ENCODE measurements at regions not wholly inside any gene's neighbourhood (a gene's known extent, or its start where the extent isn't known, plus 50 kb on each side); places are given as distances from the start of the nearest gene placed in this dataset.

DNA sequence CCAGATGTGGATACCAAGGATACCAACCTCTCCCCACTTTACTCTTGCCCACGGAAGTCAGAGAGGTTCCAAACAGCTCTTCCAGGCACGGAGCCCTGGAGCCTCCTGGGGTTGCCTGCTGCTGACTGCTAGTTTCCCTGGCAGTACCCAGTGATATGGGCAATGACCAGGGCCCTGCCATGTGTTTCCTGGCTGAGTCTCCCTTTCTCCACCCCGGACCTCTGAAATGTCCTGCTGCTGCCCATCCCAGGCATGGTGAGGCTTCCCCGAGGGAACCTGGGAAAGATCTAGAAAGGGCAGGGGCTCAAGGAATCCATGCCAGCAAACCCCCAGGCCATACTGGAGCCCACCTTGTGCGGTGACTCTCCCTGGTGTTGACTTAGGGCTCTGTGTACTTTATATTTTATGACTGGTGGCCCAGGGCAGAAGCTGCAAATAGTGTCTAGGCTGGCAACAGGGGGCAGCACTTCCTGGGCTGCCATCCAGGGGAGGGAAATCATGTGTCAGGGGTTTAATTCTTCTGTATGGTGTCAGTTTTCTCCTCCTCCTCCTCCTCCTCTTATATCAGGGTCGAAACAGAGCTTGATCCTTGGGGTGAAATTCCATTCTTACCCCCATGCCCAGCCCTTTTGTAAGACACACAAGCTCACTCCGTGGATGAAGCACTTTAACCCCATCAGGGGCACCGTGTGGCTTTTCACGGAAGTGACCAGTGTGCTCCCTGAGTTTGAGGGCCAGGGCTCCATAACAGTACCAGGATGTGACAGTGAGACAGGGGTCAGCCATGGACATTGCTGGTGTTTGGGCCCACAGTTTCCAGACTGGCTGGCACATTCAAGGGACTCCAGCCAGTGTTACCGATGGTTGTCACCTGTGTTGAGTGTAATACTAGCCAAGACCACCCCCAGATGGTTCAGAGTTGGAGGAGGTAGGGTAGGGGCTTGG lies 62.4 kb upstream of the GDF10 start:
- no peak for TF ChIP-seq POLR2A (IDR thresholded peaks at IDR 0.05)
- no peak for TF ChIP-seq POLR2AphosphoS5 (IDR thresholded peaks at IDR 0.05; ENCODE audit: insufficient read depth in 1 of 2, low read depth in 1 of 2)
- TF ChIP-seq, protein P1, sequence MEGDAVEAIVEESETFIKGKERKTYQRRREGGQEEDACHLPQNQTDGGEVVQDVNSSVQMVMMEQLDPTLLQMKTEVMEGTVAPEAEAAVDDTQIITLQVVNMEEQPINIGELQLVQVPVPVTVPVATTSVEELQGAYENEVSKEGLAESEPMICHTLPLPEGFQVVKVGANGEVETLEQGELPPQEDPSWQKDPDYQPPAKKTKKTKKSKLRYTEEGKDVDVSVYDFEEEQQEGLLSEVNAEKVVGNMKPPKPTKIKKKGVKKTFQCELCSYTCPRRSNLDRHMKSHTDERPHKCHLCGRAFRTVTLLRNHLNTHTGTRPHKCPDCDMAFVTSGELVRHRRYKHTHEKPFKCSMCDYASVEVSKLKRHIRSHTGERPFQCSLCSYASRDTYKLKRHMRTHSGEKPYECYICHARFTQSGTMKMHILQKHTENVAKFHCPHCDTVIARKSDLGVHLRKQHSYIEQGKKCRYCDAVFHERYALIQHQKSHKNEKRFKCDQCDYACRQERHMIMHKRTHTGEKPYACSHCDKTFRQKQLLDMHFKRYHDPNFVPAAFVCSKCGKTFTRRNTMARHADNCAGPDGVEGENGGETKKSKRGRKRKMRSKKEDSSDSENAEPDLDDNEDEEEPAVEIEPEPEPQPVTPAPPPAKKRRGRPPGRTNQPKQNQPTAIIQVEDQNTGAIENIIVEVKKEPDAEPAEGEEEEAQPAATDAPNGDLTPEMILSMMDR (IDR thresholded peaks at IDR 0.05), result no peak
- H3K27me3 ChIP-seq, result no peaks in the 10 kb centered on the region
- no peak overlapping the region for H3K4me3 ChIP-seq
- H3K9me3 ChIP-seq, result no peaks in the 10 kb centered on the region
- intact Hi-C loops (cut with DNase I), result no loop called here
- DNase-seq (ENCODE audit: extremely low spot score in 2 of 2), result peak; percentile 69 to 79
- no peak overlapping the region for H3K27ac ChIP-seq
- no peaks in the 10 kb centered on the region for H3K4me1 ChIP-seq
- H3K36me3 ChIP-seq, result no peaks in the 10 kb centered on the region

DNA sequence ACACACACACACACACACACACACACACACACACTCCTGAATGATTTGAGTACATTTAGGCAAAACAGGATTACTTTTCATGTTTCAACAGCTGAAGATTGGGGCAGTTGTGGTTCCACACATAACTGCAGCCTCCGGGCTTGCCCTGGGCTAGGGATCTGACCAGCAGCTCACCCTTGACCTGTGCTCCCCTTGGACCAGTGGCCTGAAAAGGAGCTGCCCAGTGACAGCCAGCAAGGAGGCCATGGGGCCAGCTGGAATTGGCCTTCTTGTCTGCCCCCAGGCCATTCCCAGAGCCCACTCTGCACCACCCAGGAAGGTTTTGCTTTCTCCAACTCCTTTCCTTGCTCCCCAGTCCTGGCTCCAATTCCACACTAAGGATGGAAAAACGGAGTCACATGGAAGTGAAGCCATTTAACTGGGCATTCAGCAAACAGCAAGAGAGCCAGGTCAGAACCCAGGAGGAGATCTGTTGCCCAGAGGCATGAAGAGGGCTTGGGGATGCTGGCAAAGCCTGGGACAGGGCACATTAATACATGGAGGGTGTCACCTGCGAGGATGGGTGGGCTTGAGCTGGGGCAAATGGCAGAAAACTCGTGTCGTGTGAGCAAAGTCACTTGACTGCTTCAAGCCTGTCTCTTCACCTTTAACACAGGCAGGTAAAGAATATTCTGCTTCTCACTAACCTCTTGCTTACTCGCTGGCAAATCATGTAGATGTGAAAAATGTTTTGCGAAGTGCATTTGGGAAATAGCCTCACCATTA lies 61.5 kb upstream of the GDF10 start:
- H3K4me3 ChIP-seq, result no peak overlapping the region
- H3K36me3 ChIP-seq, result no peaks in the 10 kb centered on the region
- H3K27me3 ChIP-seq, result no peaks in the 10 kb centered on the region
- no peak overlapping the region for H3K27ac ChIP-seq
- DNase-seq (ENCODE audit: extremely low spot score in 2 of 2), result peak; percentile 54 to 70
- TF ChIP-seq POLR2A (IDR thresholded peaks at IDR 0.05), result no peak
- TF ChIP-seq POLR2AphosphoS5 (IDR thresholded peaks at IDR 0.05; ENCODE audit: insufficient read depth in 1 of 2, low read depth in 1 of 2), result no peak
- TF ChIP-seq, protein P1 (IDR thresholded peaks at IDR 0.05), result no peak
- no peaks in the 10 kb centered on the region for H3K9me3 ChIP-seq
- no peaks in the 10 kb centered on the region for H3K4me1 ChIP-seq
- intact Hi-C loops (cut with DNase I), result no loop called here

DNA sequence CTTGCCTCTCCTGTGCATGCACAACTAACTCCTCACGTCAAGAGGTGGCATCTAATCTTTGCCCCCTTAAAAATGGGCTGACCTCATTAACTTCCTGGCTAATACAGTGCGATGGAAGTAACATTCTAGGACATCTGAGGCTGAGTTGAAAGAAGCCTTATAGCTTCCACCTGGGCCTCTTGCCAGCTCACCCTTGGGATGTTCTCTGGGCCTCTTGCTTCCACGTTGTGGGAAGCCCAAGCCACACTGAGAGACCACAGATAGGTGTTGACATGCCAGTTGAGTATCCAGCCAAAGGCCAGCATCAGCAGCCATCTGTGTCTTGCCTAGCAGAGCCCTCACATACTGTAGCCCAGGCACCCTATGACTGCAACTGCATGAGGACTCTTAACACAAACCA lies 60.8 kb upstream of the GDF10 start:
- intact Hi-C loops (cut with DNase I), result no loop called here
- peak in 1 of 2 donors; percentile 71 for DNase-seq (ENCODE audit: extremely low spot score in 2 of 2)
- TF ChIP-seq, protein P1 (IDR thresholded peaks at IDR 0.05), result no peak
- TF ChIP-seq POLR2AphosphoS5 (IDR thresholded peaks at IDR 0.05; ENCODE audit: insufficient read depth in 1 of 2, low read depth in 1 of 2) (no peak), POLR2A (IDR thresholded peaks at IDR 0.05) (no peak)

DNA sequence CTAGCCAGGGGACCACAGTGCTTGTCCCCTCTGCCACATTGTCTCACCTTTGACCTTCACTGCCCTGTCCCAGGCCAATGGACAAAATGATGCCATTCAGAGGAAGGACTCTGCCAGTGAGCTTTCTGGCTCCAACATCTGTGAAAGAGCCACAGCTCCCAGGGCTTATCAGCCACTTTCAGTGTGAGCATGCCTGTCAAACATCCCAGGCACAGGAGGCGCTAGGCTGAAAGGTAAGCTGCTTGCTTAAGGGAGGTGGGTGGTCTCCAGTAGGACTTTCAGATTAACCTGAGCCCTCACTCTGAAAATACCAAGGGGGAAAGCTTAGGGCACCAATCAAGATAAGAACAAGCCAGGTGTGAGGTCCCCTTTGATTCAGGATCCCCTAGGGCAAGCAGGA lies 59.8 kb upstream of the GDF10 start:
- TF ChIP-seq POLR2A (IDR thresholded peaks at IDR 0.05) (no peak), POLR2AphosphoS5 (IDR thresholded peaks at IDR 0.05; ENCODE audit: insufficient read depth in 1 of 2, low read depth in 1 of 2) (no peak)
- TF ChIP-seq, protein P1 (IDR thresholded peaks at IDR 0.05), result no peak
- H3K27ac ChIP-seq, result no peak overlapping the region
- H3K4me1 ChIP-seq, result no peaks in the 10 kb centered on the region
- H3K36me3 ChIP-seq, result no peaks in the 10 kb centered on the region
- no peak overlapping the region for H3K4me3 ChIP-seq
- no peaks in the 10 kb centered on the region for H3K27me3 ChIP-seq
- DNase-seq (ENCODE audit: extremely low spot score in 2 of 2), result peak; percentile 27 to 70
- no peaks in the 10 kb centered on the region for H3K9me3 ChIP-seq
- intact Hi-C loops (cut with DNase I), result no loop called here

More for the DNA sequence above, 60.8 kb upstream of the GDF10 start:
- no peak overlapping the region for H3K27ac ChIP-seq
- no peaks in the 10 kb centered on the region for H3K36me3 ChIP-seq
- H3K27me3 ChIP-seq, result no peaks in the 10 kb centered on the region
- H3K9me3 ChIP-seq, result no peaks in the 10 kb centered on the region
- no peaks in the 10 kb centered on the region for H3K4me1 ChIP-seq
- no peak overlapping the region for H3K4me3 ChIP-seq

Measured in vagina (tissue), 2 donors.